IPS-NIHi7 (cell line): ENCODE measurements at regions not wholly inside any gene's neighbourhood (a gene's known extent, or its start where the extent isn't known, plus 50 kb on each side); places are given as distances from the start of the nearest gene placed in this dataset.
A peak's percentile ranks its signal among the peaks of the same experiment; 100 is the strongest.

ENCODE experiments used
- DNase-seq: peaks from one replicate; pipeline ENCODE4 v3.0.0; 2012; ENCODE audit warnings: mixed read lengths; ENCODE audit errors: extremely low spot score

DNA sequence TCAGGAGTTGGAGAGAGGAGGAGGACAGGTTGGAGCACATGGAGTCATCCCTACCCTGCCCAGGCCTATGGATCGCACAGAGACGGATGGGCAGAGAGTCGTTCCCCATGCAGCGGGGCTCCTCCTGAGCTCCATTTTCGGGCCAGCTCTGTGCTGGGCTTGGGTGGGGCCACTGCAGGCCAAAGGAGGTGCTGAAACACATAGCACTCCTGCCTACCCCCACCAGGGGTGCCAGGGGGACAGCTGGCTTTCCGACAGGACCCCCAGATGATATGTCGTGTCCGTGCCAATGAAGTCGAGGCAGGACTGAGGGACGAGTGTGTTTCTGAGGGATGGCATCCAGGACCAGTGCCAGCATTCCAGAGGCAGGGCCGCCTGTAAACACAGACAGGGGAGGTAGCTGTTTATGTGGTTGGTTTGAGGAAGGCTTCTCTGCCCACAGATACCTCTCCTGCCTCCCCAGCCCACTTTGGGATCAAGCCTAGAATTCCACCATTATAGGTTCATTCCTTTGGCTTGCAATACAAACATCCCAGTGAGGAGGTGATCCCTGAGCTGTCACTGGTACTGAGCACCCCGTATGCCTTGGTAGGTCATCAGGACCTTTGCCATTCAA, 116.6 kb downstream of the GLI2 start:
- DNase-seq = no peak

DNA sequence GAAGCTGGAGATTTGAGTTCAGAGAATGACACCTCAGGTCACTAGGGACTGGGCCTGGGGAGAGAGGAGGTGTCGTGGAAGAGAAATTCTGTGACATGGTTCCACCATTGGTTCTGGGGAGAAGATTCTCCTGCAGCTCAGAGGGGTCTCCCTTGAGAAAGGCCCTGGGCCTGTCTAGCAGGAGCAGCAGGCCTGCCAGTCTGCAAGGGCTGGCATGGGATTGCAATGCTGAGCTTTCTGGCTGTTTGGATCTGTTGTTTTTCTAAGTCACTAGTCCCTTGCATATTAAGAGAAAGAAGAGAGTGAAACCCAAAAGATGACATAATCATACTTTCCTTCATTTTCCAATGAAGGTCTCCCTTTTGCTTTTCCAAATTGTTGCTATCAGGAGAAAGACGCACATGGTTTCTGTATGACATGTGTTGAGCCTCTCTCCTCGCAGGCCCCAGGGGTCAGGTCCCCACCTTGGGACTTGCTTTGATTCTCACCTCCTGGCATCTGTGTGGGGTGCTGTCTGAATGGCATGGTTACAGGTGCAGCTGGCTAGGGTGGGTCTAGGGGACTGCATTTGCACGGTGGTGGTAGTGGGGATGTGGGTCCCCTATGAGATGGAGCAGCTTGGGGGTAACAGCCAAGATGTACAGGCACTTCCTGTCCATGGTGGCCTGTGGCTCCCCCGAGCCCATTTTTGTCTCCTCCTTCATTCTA, 117.8 kb downstream of the GLI2 start:
- DNase-seq = no peak

DNA sequence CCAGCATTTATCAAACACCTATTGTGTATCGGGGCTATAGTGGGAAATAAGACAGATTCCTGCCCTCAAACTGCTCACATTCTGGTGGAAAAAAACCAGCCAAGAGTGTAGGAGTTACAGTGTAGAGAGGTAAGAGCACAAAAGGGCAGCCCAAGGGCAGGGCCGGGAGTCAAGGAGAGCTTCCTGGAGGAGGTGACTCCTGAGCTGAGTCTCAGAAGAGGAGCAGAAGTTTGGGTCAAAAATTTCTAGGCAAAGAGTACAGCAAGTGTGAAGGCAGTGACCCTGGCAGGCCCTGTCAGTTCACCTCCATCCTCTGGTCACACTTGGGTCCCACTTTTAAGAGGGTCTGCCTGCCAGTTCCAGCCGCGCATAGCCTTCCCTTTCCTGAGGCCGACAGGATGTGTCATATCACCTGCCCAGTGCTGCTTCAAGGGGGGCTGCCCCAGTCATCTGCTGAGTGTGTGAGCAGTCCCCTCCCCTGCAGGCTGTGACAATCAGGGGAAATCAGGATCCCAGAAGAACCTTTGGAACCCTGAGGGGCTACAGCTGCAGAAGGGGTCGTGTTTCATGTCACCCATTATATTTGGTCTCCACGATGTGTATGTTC, 118.4 kb downstream of the GLI2 start:
- DNase-seq = no peak

DNA sequence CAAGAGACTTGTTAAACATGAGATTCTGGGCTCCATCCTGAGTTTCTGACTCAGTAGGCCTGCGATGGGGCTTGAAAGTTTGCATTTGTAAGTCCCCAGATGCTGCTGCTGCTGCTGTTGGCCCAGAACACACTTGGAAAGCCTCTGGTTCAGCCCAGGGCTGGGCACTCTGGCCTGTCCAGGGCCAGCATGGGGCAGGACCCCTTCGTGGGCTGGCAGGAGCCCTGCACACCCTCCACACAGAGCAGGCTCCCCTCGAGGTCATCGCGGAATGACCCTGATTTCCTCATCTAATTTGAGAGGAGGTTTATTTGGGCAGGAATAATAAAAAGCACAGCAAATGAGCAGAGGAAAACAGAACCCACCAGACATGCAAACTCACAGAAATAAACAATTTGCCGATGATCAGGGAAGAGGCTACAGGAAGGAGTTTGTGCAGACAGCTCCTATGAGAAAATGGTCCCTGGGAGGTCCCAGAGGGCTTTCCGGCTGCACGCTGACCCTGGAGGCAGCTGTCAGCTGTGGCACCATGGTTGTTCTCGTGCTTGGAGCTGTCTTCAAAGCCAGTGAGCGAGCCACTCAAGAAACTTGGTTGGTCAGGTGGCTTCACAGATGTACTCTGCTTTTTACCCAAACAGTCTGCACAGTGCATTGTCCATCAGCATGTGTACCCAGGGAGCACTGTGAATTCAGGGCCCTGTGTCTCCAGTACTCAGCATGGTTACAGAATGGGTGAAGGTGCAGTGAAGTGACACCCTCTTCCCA, 119.3 kb downstream of the GLI2 start:
- no peak for DNase-seq

DNA sequence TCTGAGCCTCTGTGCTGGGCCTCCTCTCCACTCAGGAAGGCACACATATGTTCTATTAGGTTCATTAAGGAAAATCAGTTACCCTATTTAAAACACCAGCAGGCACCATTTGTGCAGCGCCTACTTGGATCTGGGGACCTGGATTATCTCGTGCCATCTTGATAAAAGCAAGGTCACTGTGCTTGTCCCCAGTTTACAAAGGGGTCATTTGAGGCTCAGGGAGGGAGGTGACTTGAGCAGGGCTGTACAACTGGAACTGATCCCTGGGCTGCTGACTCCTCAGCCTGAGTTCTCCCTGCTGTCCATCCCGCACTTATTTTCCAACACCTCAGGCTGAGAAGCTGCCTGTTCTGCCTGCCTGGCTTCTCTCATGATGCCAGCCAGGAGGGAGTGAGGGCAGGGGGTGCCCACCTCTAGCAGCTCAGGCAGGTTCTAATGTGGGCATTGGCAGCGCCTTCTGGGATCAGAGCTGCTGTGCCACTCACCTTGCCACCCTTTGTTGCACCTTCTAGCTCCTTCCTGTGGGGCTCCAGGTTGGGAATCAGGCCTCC, 120.3 kb downstream of the GLI2 start:
- no peak for DNase-seq

DNA sequence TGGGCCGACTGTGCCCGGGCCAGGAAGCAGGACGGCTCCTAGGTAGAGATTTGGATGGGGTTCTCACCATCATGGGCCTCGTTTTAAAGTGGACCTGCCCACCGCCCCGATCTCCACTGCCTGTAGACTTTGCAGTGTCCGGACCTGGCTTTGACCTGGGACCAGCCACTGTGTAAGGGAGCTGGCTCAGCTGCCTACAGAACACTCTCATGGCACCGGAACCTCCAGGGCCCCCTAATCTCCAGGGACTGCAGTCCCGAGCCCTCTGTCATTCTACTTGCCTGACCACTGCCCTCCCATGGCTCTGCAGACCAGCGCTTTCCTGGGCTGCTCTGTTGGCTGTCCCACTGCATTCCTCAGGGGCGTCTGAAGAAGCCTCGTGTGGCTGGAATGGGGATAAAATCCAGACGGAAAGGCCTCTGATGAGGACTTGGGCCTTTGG, 120.8 kb downstream of the GLI2 start:
- DNase-seq = peak; percentile 84

DNA sequence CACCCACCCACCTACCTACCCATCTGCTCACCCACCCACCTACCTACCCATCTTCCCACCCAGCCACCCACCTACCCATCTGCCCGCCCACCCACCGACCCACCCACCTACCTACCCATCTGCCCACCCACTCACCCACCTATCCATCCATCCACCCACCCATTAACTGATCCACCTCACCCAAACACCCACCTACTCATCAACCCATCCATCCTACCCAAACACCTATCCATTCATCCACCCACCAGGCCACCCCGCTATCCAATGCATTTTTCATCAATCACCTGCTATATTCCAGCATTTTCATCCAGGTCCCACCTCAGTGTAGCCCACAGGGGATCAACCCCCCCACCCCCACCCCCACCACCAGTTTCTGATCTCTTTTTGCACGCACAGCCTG, 121.8 kb downstream of the GLI2 start:
- no peak for DNase-seq

DNA sequence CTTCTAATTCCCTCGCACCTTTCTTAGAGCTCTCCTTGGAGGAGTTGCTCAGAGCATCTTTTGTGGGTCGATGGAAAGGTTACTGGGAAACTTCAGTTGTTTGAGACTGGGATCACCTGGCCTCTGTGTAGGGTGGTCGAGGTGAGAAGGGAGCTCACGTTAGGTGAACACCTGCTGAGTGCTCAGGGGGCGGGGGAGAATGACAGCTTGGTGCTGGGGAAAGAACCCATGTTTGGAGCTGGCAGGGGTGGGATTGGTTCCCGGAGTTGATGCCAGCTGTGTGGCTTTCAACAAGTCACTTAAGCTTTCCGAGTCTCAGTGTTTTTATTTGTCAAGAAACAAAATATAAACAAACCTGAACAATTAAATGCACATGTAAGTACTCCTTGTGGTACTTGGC, 122.3 kb downstream of the GLI2 start:
- DNase-seq = no peak

DNA sequence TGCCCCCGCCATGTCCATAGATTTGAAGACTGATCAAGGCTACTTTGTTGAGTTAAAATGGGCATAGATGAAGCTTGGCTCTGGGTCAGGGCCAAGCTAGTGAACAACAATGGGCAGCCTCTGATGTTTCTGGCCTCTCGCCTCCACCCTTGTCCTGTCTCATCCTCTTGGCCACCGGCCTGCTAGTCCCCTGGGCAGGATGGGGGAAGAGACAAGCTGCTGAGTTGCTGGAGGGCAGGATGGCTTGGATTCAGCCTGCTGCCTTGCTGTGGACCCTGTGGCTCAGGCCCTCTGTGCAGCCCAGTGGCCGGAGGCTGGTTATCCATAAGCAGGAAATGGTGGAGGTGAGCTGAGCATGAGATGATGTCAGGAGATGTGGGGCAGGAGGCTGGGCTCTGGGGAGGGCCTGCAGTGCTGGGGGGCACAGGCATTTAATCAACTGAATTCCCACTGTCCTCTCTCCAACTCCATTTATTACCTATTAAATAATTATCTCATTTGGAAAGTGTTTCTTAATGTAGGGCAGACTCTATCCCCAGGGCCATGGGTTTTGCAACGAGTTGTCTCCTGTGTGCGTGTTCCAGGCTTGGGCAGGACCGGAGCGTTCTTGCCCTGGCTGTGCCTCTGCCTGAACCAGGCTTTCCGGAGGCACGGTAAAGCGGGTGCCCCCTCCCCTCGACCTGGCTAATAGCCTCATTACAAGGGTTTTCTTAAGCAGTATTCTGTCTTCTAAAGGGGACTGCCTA, 122.9 kb downstream of the GLI2 start:
- no peak for DNase-seq

DNA sequence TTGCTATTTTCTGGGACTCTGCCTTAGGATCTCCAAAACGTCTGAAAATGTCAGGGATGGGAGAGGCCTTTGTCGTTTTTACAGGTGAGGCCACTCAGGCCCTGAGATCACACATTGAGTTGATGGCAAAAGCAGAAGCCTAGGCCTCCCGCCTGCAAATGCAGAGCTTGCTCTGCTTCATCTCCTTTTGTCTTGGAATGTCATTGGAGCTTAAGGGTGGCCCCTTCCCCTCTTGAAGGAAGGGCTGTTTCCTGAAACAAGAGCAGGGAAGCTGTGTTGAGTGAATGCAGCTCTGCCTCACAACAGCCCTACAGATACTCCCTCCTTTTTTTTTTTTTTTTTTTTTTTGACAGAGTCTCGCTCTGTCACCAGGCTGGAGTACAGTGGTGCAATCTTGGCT, 123.5 kb downstream of the GLI2 start:
- DNase-seq = peak; percentile 78

DNA sequence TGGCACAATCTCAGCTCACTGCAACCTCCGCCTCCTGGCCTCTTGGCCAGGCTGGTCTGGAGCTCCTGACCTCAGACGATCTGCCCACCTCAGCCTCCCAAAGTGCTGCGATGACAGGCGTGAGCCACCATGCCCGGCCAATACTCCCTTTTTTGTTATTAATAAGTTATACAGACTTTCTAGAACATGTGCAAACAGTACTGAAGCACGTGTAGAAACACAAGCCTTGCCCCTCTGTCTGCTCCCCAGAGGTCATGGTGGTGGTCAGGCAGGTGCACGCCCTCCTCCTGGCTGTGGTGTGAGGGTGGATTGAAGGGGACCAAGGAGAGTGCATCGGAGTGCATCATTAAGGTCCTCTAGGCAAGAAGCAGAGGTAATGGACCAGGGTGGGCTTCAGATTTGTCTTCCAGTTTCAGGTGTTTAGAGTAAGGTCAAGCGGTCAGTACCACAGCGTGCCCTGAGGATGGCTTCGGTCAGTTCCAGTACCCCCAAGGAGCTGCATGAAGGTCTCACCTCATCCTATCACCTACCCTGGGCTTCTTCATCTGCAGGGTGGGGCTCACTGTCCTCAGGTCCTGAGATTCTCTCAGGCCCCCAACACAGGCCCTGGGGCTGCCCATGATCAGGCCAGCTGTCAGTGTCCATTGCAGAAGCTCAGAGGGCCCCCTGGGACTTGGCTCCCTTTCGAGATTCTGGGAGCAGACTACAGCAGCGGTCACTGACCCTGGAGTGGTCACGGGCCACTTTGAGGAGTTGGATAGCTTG, 124.3 kb downstream of the GLI2 start:
- no peak for DNase-seq

DNA sequence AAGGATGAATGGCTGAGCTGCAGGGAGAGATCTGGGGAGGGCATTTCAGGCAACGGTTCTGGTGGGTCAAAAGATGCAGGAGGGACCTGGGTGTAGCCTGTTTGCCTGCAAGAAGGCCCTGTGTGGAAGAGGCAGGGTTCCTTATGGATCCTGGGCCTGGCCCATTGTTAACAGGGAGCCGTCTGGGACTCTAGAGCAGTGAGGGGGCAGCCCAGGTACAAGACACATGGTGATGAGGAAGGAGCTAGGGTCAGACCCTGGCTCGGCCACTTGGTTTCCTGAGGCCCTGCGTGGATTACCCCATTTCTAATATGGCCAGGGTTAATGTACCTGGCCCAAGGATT, 124.9 kb downstream of the GLI2 start:
- no peak for DNase-seq

DNA sequence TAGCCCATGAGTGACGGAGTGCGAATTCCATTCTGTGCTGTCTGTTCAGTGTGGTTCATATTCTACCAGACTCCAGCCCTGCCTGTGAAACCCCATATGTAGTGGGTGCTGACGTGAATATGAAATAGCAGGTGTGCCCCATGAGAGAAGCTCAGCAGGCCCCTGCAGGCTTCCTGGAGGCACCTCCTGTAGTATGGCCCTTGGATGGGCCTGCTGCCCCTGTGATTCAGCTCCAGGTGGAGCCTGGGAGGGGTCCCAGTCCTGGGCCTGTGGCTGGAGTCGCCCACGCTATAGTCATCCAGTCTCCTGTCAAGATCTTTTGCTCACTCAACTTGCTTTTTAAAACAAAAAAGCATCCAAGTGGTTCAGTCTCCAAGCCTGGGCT, 125.5 kb downstream of the GLI2 start:
- no peak for DNase-seq

DNA sequence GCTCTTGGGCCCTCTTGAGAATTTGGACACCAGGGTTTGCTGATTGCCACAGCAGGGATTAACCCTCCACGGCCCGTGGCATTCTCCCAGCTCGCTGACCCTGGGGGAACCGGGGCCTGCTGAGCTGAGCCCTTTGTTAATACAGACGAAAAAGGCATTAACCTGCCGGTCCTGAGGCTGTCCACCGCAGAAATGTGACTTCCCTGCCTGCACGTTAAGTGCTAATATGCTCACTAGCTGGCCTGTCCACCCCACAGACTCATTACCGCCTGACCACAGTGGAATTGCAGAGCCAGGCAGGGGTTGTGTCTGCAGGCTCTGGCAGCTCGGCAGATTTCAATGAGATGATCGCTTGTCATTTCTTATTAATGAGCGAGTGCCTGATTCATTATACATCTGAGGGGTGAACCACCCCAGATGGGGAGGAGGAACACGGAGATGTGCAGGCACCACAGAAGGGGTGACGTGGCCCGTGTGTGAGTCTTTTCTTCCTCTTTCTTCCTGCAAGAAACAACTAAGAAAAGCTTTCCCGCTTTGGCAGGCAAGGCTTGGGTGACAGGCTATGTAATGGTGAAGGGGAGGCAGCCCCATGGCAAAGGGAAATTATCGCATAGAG, 126.0 kb downstream of the GLI2 start:
- DNase-seq = no peak

DNA sequence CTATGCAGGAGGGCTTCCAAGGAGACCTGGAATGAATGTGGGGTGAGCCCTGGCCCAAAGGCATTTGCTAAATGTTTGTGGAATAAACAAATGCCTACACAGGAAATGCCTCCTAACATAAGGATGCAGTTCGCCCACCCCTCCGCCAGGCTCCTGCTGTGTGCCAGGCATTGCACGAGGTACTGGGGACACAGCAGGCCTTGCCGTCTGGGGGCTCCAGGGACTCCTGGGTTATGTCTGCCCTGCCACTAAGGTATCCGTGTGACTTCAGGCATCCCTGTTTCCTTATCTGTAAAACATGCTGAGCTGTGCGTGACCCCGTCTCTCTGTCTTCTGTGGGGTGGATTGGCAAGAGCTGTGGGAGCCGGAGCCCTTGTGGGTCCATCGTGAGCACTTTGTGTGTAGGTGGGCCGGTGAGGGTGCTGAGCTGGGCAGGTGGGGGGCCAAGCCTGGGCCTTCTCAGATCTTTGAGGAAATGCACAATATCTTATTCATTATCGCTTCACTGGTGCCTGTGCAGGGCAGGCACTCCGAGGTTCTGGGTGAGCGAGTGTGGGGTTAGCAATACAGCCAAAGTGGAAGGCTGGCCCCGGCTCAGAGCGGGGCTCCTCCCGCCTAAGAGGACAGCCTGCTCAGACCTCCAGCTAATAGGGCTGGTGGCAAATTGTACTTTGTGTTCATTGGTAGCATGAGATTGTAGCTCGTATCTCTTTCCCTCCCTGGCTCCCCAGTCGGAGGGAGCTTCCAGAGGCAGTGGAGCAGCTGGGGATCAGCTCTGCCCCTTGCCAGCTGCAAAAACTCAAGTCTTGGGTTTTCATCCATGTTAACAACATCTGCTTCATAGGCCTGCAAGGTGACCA, 126.8 kb downstream of the GLI2 start:
- DNase-seq = no peak

DNA sequence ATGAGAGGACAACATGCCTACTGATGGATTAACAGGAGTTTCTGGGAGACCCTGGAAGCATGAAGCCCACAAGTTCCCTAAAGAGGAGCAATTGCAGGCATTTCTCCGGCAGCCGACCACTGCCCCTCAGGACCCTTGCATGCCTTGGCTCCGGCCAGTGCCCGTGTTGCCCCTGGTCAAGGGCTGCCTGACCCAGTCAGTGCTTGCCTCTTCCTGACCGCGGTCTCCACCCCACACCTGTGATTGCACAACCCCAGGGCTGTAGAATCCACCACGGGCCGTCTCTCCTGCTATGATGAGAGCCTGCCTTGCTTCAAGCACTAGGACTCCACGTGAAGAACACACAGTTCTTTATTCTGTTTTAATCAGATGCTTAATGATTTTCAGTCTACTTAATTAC, 127.5 kb downstream of the GLI2 start:
- no peak for DNase-seq

DNA sequence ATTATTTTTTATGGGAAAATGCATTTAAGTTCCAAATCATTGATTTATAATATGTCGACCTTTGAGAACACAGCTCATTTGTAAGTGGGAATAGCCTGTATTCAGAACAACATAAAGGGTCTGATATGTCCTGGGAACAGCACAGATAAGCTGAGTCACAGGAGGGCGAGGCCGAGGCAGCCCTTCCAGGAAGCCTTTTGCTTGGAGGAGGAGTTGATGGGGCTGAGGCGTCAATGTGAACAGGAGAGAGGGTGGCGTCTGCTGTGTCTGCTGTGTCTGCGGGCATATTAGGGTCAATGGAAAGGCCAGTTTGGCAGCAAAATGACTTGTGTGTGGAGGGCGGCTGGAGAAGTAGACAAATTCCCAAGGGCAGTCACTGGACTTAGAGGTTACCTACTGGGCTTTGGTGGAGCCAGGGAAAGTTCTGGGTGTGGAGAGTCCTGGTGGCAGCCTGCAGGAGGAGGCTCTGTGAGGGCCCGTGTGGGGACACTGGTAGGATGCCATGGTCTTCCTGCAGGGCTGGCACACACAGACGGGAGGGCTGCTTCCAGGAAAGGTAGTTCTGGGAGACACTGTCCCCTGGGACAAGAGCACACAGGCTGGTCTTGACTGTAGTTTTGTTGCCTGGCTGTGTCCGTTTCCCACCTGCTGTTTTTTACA, 128.1 kb downstream of the GLI2 start:
- DNase-seq = no peak

DNA sequence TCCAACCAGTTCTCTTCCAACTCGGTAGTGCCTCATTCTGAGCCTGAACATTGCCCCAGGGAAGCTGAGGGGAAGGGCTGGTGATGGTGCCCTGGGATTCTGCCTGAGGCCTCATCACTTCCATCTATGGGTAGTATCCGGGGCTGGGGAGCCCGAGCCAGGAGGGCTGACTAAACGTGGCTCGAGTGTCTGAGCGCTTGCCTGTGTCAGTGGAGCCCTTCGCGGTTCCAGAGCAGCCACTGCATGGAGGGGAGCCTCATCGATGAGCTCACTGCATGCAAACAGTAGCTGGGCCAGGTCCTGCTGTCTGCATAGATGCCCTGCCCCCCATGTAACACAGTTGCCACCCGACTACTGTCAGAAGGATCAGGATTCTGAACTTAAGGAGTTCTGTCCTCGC, 129.3 kb downstream of the GLI2 start:
- DNase-seq = no peak

DNA sequence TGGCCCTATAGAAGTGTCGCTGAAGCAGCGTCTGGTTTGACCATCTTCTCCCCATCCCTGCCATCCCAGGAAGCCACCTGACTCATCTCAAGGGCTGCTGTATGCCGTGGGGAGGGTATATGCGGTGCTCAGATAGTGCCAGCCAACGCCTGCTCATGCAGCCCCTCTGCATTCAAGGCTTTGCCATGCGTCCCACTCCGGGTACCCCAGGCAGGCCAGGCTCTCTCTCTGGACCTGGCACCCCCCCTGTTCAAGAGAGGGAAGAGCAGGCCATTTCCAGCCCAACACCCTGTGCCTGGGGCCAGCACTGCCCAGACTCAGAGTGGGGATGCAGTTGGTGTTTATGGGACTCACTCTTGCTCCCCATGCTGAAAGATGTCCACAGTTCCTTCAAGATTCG, 130.0 kb downstream of the GLI2 start:
- no peak for DNase-seq
